HG02610 (cell line): ENCODE measurements at regions not wholly inside any gene's neighbourhood (a gene's known extent, or its start where the extent isn't known, plus 50 kb on each side); places are given as distances from the start of the nearest gene placed in this dataset.

ENCODE experiments used
- ATAC-seq: cut with Tn5 transposase; IDR thresholded peaks from one replicate; pipeline ENCODE4 v1.9.1; 2021; ENCODE audit warnings: mild to moderate bottlenecking, moderate library complexity; ENCODE audit not compliant: unreplicated experiment

- ATAC-seq: no peak
Measured at GRCh38 chr20:48468571-48468970, 359.2 kb downstream of the PREX1 start.

GRCh38 chr20:48467622-48468021 is 360.2 kb downstream of the PREX1 start:
- ATAC-seq: no peak

- no peak for ATAC-seq
Measured at GRCh38 chr20:48465271-48465670, 362.5 kb downstream of the PREX1 start.

GRCh38 chr20:48463916-48464315 is 363.9 kb downstream of the PREX1 start:
- no peak for ATAC-seq

GRCh38 chr20:48463096-48463720 is 364.6 kb downstream of the PREX1 start:
- no peak for ATAC-seq

GRCh38 chr20:48461735-48462119 is 366.1 kb downstream of the PREX1 start:
- no peak for ATAC-seq

GRCh38 chr20:48461091-48461734 is 366.6 kb downstream of the PREX1 start:
- ATAC-seq: no peak

GRCh38 chr20:48460681-48461080 is 367.1 kb downstream of the PREX1 start:
- ATAC-seq: no peak

GRCh38 chr20:48459722-48460395 is 367.9 kb downstream of the PREX1 start:
- no peak for ATAC-seq

GRCh38 chr20:48458601-48459385 is 369.0 kb downstream of the PREX1 start:
- ATAC-seq: no peak

GRCh38 chr20:48458003-48458377 is 369.8 kb downstream of the PREX1 start:
- ATAC-seq: no peak

GRCh38 chr20:48457193-48458002 is 370.4 kb downstream of the PREX1 start:
- no peak for ATAC-seq

- no peak for ATAC-seq
Measured at GRCh38 chr20:48456366-48457192, 371.2 kb downstream of the PREX1 start.

GRCh38 chr20:48455651-48456365 is 372.0 kb downstream of the PREX1 start:
- no peak for ATAC-seq

GRCh38 chr20:48454671-48455490 is 372.9 kb downstream of the PREX1 start:
- no peak for ATAC-seq

GRCh38 chr20:48453477-48454093 is 374.2 kb downstream of the PREX1 start:
- no peak for ATAC-seq

- ATAC-seq: no peak
Measured at GRCh38 chr20:48451401-48451800, 376.4 kb downstream of the PREX1 start.
